Activated T-helper 2 cell treated with anti-CD3 and anti-CD28 coated beads, Interferon-gamma antibody, Interleukin-2, Interleukin-4, amounts not matched to agents 10 μg/mL and 5 μg/mL and 100 μg/mL, durations not matched to agents 14 hours and 24 hours and 36 hours (primary cell): ENCODE measurements at regions not wholly inside any gene's neighbourhood (a gene's known extent, or its start where the extent isn't known, plus 50 kb on each side); places are given as distances from the start of the nearest gene placed in this dataset.
"Not testable (repeated sequence)": the region's sequence is repeated elsewhere in the genome, so short reads cannot be mapped to it uniquely, and the experiment has no call there.

Source experiments
- DNase-seq: peaks from one replicate; pipeline ENCODE4 v3.0.0; 2021; ENCODE audit warnings: low spot score
- H3K27ac Mint-ChIP-seq: one replicate; pipeline ENCODE4 v1.8.0; 2021; ENCODE audit warnings: mixed read lengths
- H3K27me3 Mint-ChIP-seq: one replicate; pipeline ENCODE4 v1.8.0; 2021; ENCODE audit warnings: low read depth, mixed read lengths
- H3K36me3 Mint-ChIP-seq: one replicate; pipeline ENCODE4 v1.8.0; 2021; ENCODE audit warnings: low read depth, mixed read lengths
- H3K4me1 Mint-ChIP-seq: one replicate; pipeline ENCODE4 v1.8.0; 2021; ENCODE audit warnings: low read depth, mixed read lengths
- H3K4me3 Mint-ChIP-seq: one replicate; pipeline ENCODE4 v1.8.0; 2021; ENCODE audit warnings: low read depth, mild to moderate bottlenecking, moderate library complexity, mixed read lengths
- H3K9me3 Mint-ChIP-seq: one replicate; pipeline ENCODE4 v1.8.0; 2021; ENCODE audit warnings: mixed read lengths
- intact Hi-C: fragments of 100-400 bp; cut with micrococcal nuclease; formaldehyde crosslinking; loops from one replicate; pipeline ENCODE4 v1.15.1; 2023

DNA sequence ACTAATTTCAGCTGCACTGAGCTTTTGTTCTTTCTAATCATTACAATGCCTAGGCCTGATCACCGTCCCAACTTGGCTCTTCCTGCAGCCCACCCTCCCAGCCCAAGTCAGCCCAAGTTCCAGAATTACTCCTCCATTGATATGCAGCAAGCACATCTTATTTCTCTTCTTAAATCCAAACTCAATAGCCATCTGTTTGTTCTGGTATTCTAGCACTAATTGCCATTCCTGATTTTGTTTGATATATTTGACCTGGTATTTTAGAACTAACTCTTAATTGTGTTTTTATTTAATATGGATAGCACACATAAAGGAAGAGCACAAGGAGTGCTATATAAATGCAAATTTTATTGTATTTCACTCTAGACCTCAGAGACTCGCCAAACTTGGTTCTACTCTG, 241.2 kb downstream of the SKIDA1 start:
- no peaks in the 10 kb centered on the region for H3K36me3 Mint-ChIP-seq
- no peak overlapping the region for H3K4me3 Mint-ChIP-seq
- H3K4me1 Mint-ChIP-seq = no peaks in the 10 kb centered on the region
- H3K27ac Mint-ChIP-seq = no peak overlapping the region
- DNase-seq = no peak
- H3K9me3 Mint-ChIP-seq = no peaks in the 10 kb centered on the region
- H3K27me3 Mint-ChIP-seq = no peaks in the 10 kb centered on the region
- intact Hi-C loops = no loop called here

DNA sequence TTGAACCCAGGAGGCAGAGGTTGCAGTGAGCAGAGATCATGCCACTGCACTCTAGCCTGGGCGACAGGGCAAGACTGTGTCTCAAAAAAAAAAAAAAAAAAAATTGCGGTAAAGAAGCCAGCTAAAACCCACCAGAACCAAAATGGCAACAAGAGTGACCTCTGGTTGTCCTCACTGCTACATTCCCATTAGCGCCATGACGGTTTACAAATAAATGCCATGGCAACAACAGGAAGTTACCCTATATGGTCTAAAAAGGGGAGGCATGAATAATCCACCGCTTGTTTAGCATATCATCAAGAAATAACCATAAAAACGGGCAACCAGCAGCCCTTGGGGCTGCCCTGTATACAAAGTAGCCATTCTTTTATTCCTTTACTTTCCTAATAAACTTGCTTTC, 242.4 kb downstream of the SKIDA1 start:
- H3K27me3 Mint-ChIP-seq, H3K4me3 Mint-ChIP-seq, intact Hi-C loops, H3K36me3 Mint-ChIP-seq, H3K4me1 Mint-ChIP-seq, H3K9me3 Mint-ChIP-seq, DNase-seq, H3K27ac Mint-ChIP-seq: not testable (repeated sequence)

DNA sequence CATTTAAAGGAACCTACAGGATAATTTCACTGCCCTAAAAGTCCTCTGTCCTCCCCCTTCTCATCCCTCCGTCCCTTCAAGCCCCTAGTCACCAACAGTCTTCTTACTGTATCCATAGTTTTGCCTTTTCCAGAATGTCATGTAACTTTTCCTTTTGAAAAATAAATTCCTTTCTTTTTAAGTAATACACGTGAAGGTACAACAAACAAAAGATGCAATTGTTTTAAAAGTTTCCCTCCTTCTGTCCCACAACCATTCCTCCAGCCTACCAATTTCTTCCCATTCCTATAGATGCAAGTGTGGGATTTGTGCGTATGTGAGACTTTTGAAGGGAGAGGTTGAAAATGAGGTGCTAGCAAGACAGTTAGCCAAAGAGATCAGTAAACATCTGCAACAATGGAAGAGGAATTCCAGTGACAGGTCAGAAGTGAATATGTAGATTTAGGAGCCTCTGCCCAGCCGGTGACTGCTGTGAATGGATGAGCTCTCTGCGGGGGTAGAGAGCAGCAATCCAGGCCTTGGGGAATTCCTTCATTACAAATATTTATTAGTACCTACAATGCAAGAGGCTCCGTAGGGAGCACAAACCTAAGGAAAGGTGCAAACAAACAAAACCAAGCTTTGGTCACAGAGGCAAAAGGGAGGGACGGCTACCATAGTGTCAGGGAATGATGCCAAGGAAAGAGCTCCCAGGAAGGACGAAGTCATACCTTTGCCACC, 243.6 kb downstream of the SKIDA1 start:
- H3K36me3 Mint-ChIP-seq = no peaks in the 10 kb centered on the region
- no peak for DNase-seq
- intact Hi-C loops = no loop called here
- no peaks in the 10 kb centered on the region for H3K9me3 Mint-ChIP-seq
- H3K27ac Mint-ChIP-seq = no peak overlapping the region
- no peaks in the 10 kb centered on the region for H3K4me1 Mint-ChIP-seq
- no peaks in the 10 kb centered on the region for H3K27me3 Mint-ChIP-seq
- H3K4me3 Mint-ChIP-seq = no peak overlapping the region

DNA sequence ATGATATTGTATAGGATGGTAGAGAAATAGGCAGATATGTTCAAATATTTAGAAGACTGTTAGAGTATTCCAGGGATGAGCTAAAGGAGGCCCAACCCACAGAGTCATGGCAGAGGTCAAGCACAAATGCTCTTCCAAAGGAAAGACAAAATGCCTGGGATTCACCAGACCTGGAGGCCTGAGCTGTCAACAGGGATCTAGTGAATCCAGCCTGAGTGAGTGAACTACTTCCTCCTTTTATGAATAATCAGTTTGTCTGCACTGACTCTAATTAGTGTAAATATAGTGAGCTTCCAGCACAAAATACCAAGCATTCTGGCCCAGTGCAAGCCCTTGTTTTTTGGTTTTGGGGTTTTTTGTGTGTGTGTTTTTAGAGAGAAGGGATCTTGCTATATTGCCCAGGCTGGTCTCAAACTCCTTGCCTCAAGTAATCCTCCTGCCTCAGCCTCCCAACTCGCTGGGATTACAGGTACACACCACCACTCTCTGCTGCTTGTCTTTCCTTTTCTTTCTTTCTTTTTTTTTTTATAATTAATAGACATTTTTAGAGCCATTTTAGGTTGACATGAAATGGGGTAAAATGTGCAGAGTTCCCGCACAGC, 244.4 kb downstream of the SKIDA1 start:
- H3K27ac Mint-ChIP-seq = no peak overlapping the region
- no peaks in the 10 kb centered on the region for H3K36me3 Mint-ChIP-seq
- DNase-seq = no peak
- H3K4me1 Mint-ChIP-seq = no peaks in the 10 kb centered on the region
- intact Hi-C loops = no loop called here
- no peaks in the 10 kb centered on the region for H3K27me3 Mint-ChIP-seq
- no peak overlapping the region for H3K4me3 Mint-ChIP-seq
- no peaks in the 10 kb centered on the region for H3K9me3 Mint-ChIP-seq

DNA sequence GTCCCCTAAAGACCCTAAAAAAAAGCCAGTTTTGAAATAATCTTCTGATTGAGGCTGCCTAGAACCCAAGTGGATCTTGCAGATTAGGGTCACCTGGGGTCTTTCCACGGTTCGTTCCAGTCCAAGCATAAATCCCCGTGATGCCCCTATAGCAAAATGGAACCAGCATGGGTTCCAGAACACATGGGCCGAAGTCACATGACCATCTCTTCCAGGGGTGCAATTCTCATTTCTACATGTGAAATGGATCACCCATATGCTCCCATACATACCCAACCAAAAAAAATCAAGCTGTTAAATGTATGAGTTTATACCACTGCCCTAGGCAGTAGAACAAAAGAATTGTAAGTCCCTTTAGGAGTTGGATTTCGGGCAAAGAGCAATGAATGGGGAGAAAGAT, 245.4 kb downstream of the SKIDA1 start:
- H3K4me1 Mint-ChIP-seq = no peaks in the 10 kb centered on the region
- DNase-seq = no peak
- H3K36me3 Mint-ChIP-seq = no peaks in the 10 kb centered on the region
- intact Hi-C loops = no loop called here
- no peak overlapping the region for H3K4me3 Mint-ChIP-seq
- H3K9me3 Mint-ChIP-seq = no peaks in the 10 kb centered on the region
- no peak overlapping the region for H3K27ac Mint-ChIP-seq
- H3K27me3 Mint-ChIP-seq = no peaks in the 10 kb centered on the region

DNA sequence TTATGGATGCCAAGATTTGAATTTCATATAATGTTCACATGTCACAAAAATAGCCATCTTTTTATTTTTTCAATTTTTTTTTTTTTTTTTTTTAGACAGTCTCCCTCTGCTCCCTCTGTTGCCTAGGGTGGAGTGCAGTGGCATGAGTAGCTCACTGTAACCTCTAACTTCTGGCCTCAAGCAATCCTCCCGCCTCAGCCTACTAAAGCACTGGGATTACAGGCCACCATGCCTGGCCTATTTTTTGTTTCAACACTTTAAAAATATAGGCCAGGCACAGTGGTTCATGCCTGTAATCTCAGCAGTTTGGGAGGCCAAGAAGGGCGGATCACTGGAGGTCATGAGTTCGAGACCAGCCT, 246.3 kb downstream of the SKIDA1 start:
- no peak for DNase-seq
- Mint-ChIP-seq H3K27ac (no peak overlapping the region), H3K27me3 (no peaks in the 10 kb centered on the region), H3K4me3 (no peak overlapping the region), H3K9me3 (no peaks in the 10 kb centered on the region), H3K36me3 (no peaks in the 10 kb centered on the region), H3K4me1 (no peaks in the 10 kb centered on the region)
- intact Hi-C loops = loop anchor here (5.0 to 10.0 kb wide), 2 partner anchors 216 to 673 kb away; no protein-coding TSS in a partner anchor

DNA sequence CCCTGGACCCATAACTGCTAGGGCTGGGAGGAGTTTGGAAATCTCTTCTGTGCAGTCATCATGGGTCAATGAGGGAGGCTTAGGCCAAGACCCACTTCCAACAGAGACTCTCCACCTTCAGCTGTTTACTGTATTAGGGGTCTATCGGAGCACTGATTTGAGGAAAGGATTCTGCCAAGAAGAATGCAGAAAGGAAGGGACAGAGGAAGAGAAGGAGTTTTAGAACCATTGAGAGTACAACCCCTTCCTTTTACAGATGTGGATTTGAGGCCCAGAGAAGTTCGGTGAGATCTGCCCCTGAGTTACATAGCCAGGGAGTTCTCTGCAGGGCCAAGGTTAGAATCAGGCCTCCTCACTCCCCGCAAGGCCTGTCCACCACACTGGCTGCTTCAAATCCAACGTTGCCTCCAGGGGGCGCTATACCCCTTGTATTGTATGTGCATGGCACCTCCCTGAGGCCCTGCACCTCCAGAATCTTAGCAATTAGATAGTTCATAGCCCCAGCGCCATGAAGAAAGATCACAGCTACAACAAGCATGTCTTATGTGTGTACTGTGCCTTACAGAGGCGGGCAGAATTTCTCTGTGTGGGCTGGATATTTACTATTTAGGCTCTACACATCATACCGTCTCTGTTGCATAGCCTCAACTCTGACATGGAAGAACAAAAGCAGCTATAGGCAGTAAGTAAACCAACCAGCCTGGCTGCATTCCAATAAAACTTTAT, 246.8 kb downstream of the SKIDA1 start:
- Mint-ChIP-seq H3K9me3 (no peaks in the 10 kb centered on the region), H3K27ac (no peak overlapping the region)
- DNase-seq = peak; percentile 48

DNA sequence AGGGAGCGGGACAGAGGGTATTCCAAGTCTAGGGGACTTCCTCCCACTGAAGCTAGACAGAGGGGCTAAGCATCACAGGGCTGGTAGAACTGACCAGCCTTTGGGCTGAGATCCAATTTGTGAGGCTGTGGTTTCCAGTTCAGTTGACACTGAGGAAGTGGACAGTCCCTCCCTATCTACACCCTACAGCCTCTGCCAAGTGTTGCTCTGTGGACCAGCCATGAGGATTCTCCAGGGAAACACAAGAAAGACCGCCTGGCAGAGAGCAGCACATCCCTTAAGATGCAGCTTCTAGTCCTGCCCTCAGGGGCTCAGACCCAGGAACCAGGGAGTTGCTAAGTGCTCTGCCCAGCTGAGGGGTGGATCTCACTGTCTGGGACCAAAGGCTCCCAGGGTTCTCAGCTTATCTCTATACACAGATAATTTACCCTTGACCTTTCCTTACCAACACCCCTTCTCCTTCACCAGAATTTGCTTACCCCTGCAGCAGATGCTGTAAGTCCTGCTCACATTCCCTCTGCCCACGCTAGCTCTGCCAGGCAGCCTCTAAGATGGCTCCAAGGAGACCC, 252.0 kb downstream of the SKIDA1 start:
- no peak for DNase-seq
- Mint-ChIP-seq H3K36me3 (no peaks in the 10 kb centered on the region), H3K4me3 (no peak overlapping the region), H3K9me3 (peaks cover 3% of the 10 kb centered on the region), H3K4me1 (no peaks in the 10 kb centered on the region), H3K27me3 (no peaks in the 10 kb centered on the region), H3K27ac (no peak overlapping the region)
- intact Hi-C loops = loop anchor here (10.0 kb wide), 1 partner anchor 221 kb away; no protein-coding TSS in a partner anchor

More for the DNA sequence above, 246.8 kb downstream of the SKIDA1 start:
- Mint-ChIP-seq H3K4me1 (no peaks in the 10 kb centered on the region), H3K27me3 (no peaks in the 10 kb centered on the region), H3K4me3 (no peak overlapping the region), H3K36me3 (no peaks in the 10 kb centered on the region)
- intact Hi-C loops = loop anchor here (5.0 to 10.0 kb wide), 2 partner anchors 216 to 674 kb away; no protein-coding TSS in a partner anchor

DNA sequence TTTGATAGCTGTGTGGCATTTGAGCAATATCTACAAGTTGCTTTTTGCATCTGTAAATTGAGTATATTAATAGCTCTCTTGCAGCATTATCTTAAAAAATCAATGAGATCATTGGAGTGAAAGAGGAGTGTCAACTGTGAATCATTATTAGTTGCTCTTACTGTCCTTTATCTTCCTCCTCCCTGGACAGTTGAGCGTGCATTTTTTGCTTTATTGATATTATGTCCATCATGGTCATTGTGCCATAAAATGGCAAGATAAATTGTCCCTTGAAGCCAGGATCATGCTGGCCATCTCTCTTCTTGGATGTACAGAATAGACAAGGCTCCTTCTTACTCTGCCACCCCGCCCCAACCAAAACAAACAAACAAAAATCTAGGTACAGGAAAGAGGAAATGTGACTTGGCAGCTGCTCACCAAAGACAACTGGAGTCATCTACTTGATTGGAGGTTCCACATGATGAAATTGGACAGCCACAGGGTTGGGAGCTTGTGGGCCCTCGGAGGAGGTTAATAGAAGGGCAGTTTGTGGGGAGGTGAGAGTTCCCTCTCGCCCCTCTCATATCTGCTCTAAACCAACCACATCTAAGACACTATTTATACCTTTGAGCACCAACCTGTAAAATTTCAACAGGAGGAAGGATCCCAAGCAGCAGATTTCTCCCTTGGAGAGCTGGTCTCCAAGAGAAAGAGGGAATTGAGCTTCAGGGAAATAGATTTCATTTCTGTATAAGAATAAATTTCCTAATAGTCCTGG, 252.7 kb downstream of the SKIDA1 start:
- no peak for DNase-seq
- Mint-ChIP-seq H3K4me3 (no peak overlapping the region), H3K9me3 (peaks cover 3% of the 10 kb centered on the region), H3K27ac (no peak overlapping the region), H3K36me3 (no peaks in the 10 kb centered on the region), H3K4me1 (no peaks in the 10 kb centered on the region), H3K27me3 (no peaks in the 10 kb centered on the region)
- intact Hi-C loops = loop anchor here (10.0 kb wide), 1 partner anchor 222 kb away; no protein-coding TSS in a partner anchor

DNA sequence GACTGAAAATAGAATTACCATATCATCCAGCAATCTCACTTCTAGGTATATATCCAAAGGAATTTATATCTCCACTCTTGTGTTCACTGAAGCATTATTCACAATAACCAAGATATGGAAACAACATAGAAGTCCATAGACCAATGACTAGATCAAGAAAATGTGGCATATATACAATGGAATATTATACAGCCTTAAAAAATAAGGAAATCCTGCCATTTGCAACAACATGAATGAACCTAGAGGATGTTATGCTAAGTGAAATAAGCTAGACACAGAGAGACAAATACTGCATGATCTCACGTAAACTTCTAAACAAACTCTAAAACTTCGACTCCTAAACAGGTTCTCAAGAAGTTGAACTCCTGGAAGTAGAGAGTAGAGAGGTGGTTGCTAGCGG, 254.5 kb downstream of the SKIDA1 start:
- no peak overlapping the region for H3K27ac Mint-ChIP-seq
- peaks cover 3% of the 10 kb centered on the region for H3K9me3 Mint-ChIP-seq
- intact Hi-C loops = loop anchor here (10.0 kb wide), 1 partner anchor 224 kb away; no protein-coding TSS in a partner anchor
- H3K27me3 Mint-ChIP-seq = no peaks in the 10 kb centered on the region
- DNase-seq = no peak
- no peaks in the 10 kb centered on the region for H3K36me3 Mint-ChIP-seq
- no peak overlapping the region for H3K4me3 Mint-ChIP-seq
- H3K4me1 Mint-ChIP-seq = no peaks in the 10 kb centered on the region

DNA sequence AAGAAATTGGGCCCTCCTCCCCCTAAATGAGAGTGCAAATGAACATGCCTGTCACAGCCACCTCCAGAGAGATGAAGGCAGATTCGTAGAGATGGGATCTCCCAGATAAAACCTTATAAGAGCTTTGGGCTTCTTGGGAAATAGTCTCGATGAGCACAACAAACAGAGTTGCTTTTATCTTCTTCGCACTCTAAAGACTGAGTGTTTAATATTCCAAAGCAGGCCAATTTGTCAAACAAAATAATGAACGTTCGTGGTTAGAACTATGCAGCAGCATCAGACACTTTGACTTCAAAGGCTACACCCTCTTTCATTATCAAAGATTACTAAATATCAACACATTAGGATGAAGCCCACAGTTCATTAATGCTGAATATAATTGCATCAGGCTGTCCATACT, 256.2 kb downstream of the SKIDA1 start:
- Mint-ChIP-seq H3K27me3 (no peaks in the 10 kb centered on the region), H3K9me3 (peaks cover 3% of the 10 kb centered on the region), H3K36me3 (no peaks in the 10 kb centered on the region), H3K27ac (no peak overlapping the region), H3K4me3 (no peak overlapping the region), H3K4me1 (no peaks in the 10 kb centered on the region)
- intact Hi-C loops = no loop called here
- no peak for DNase-seq

DNA sequence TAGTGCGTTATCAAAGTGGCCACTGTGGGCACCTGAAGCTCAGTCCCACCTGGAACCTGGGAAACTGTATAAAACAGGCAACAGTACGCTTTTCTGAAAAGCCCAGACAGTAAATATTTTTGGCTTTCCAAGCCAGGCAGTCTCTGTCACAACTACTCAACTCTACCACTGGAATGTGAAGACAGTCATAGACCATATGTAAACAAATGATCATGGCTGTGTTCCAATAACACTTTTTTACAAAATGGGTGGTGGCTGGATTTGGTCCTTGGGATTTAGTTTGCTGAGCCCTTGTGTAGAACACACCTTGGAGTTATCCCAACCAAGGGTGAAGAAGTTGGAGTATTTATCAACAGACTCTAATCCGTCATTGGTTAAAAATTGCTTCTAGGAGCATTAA, 259.9 kb downstream of the SKIDA1 start:
- H3K9me3 Mint-ChIP-seq = no peaks in the 10 kb centered on the region
- no peak for DNase-seq
- H3K27ac Mint-ChIP-seq = no peak overlapping the region
- intact Hi-C loops = no loop called here
- H3K4me3 Mint-ChIP-seq = no peak overlapping the region
- no peaks in the 10 kb centered on the region for H3K36me3 Mint-ChIP-seq
- no peaks in the 10 kb centered on the region for H3K4me1 Mint-ChIP-seq
- no peaks in the 10 kb centered on the region for H3K27me3 Mint-ChIP-seq
